ENCODE measurements at regions not wholly inside any gene's neighbourhood (a gene's known extent, or its start where the extent isn't known, plus 50 kb on each side); places are given as distances from the start of the nearest gene placed in this dataset.

DNA sequence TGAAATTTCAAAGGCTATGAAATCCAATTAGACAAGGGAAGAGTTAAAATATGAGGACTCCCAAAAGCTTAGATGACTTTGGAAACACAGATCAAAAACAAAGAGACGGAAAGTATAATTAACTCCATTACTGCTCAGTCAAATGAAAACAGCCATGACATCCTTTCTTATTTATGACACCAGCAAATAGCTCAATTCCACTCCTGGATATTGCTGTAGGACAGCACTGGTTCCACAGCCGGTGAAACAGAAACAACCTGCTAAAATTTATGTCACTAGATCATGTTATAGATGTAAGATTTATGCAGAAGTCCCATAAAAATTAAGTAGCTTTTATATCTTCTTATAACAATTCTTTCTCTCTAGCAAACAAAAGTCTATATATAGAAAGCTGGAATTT lies 65.6 kb upstream of the RRP15 start:
- H3K9ac ChIP-seq (ENCODE audit: low read length): no peak overlapping the region
- H3K27me3 ChIP-seq (ENCODE audit: control insufficient read depth, insufficient read depth, low read length): no peaks in the 10 kb centered on the region
- no peaks in the 10 kb centered on the region for H3K4me1 ChIP-seq (ENCODE audit: control insufficient read depth, insufficient read depth, low read length)
- H3K9me3 ChIP-seq (ENCODE audit: control insufficient read depth, low read length): no peaks in the 10 kb centered on the region
- no peak overlapping the region for H3K4me3 ChIP-seq (ENCODE audit: low read length)
- H3K36me3 ChIP-seq (ENCODE audit: control insufficient read depth, insufficient read depth, low read length): no peaks in the 10 kb centered on the region

DNA sequence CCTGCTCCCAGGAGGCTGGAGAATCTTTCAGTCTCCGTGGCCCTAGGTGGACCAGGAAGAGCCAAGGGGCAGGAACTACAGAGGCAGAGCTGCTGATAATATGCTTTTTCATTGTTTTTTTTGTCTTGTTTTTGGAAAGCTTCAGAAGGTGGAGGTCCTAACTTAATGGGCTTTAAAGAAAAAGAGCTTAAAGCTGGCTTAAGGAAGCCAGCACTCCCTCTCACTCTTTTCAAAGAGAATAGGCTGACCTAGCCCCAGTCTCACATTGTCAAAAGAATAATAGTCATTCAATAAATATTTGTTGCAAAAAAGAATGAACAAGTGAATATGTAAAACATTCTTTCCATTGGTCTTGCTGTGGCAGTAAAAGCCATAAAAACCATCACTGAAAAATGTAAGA lies 61.0 kb upstream of the RRP15 start:
- Histone ChIP-seq H3K27me3 (ENCODE audit: control insufficient read depth, insufficient read depth, low read length) (no peaks in the 10 kb centered on the region), H3K4me1 (ENCODE audit: control insufficient read depth, insufficient read depth, low read length) (no peaks in the 10 kb centered on the region), H3K9ac (ENCODE audit: low read length) (no peak overlapping the region), H3K9me3 (ENCODE audit: control insufficient read depth, low read length) (no peaks in the 10 kb centered on the region), H3K36me3 (ENCODE audit: control insufficient read depth, insufficient read depth, low read length) (no peaks in the 10 kb centered on the region), H3K4me3 (ENCODE audit: low read length) (no peak overlapping the region)

DNA sequence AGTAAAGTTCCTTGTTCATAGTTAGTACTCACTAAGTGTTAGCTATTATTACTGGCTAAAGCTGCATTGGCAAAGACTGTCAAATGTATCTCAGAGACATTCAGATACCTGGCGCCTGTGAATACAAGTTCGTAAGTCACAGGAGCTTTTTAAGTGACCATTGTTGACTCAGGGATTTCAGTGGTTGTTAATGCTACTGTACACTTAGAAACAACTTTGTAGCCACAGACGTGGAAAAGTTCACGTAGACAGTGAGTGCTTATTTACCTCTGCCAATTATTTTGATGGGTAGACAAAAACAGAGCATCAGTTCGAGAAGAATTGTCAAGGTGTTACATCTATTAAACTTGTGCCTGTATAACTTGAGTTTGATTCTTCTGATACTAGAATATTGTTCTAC lies 59.1 kb upstream of the RRP15 start:
- H3K4me1 ChIP-seq (ENCODE audit: control insufficient read depth, insufficient read depth, low read length): no peaks in the 10 kb centered on the region
- no peaks in the 10 kb centered on the region for H3K27me3 ChIP-seq (ENCODE audit: control insufficient read depth, insufficient read depth, low read length)
- H3K9ac ChIP-seq (ENCODE audit: low read length): no peak overlapping the region
- H3K4me3 ChIP-seq (ENCODE audit: low read length): no peak overlapping the region
- no peaks in the 10 kb centered on the region for H3K36me3 ChIP-seq (ENCODE audit: control insufficient read depth, insufficient read depth, low read length)
- H3K9me3 ChIP-seq (ENCODE audit: control insufficient read depth, low read length): no peaks in the 10 kb centered on the region

Measured in mucosa of stomach (tissue), 1 donor.